Adrenal gland (tissue), 5 donors: ENCODE measurements at regions not wholly inside any gene's neighbourhood (a gene's known extent, or its start where the extent isn't known, plus 50 kb on each side); places are given as distances from the start of the nearest gene placed in this dataset.

ENCODE experiments used
- CTCF ChIP-seq, 6 experiments: fragments of 450-650 bp in 4 of 6; fragments of 200-600 bp in 2 of 6; sonication (generic) in 1 of 6; IDR thresholded peaks; 1 replicate in 5 of 6; 2 replicates in 1 of 6; pipeline versions ENCODE4 v1.5.1 to v1.8.0; 2016 to 2021; ENCODE audit warnings: antibody characterized with exemption in 6 of 6, mild to moderate bottlenecking in 2 of 6, moderate library complexity in 1 of 6
- POLR2A ChIP-seq, 2 donors: fragments of 450-650 bp; IDR thresholded peaks; one replicate each; pipeline ENCODE4 v1.6.1; 2017; ENCODE audit warnings: antibody characterized with exemption in 2 of 2, mild to moderate bottlenecking in 2 of 2, moderate library complexity in 1 of 2
- donor health status: DM: no; HTN: no; CAD: no.

DNA sequence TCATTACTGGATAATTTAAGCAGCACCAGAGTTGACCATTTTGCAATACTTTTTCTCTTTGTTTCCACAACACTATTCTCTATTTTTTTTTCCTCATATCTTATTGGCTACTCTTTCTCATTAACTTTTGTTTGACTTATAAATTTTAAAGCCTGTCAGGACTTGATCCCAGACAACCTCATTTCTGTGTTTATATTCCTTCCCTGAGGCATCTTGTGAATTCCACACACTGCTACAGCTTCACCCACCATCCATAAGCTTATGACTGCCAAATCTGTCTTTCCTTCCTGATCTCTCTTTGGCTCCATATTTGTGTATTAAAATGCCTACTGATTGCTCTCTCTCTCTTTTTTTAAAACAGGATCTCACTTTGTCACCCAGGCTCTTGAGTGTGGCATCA, 124.6 kb upstream of the MBL2 start:
- TF ChIP-seq CTCF (IDR thresholded peaks at IDR 0.05) (no peak), POLR2A (IDR thresholded peaks at IDR 0.05) (no peak)
